Glomerular visceral epithelial cell (primary cell): ENCODE measurements at regions not wholly inside any gene's neighbourhood (a gene's known extent, or its start where the extent isn't known, plus 50 kb on each side); places are given as distances from the start of the nearest gene placed in this dataset.
"Not testable (repeated sequence)": the region's sequence is repeated elsewhere in the genome, so short reads cannot be mapped to it uniquely, and the experiment has no call there.

Source experiments
- DNase-seq: peaks from one replicate; pipeline ENCODE4 v3.0.0-alpha.2; 2016; ENCODE audit errors: extremely low spot score

DNA sequence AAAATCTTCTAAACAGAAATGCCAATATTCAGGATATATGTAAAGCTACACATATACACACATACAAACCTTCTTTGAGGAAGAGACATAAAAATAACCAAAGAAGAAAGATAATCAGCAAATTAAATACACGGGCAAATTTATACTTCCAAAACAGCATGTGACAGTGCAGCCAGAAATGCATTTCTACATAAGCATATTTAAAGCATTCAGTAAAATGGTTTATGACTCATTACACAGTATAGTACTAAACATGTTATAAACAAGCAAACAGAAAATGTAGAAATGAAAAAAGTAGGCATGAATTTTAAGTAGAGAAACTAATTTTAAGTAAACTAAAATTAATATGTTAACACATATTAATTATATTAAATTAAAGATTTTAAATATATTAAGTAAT lies 1717.2 kb downstream of the OTOL1 start:
- DNase-seq = no peak

DNA sequence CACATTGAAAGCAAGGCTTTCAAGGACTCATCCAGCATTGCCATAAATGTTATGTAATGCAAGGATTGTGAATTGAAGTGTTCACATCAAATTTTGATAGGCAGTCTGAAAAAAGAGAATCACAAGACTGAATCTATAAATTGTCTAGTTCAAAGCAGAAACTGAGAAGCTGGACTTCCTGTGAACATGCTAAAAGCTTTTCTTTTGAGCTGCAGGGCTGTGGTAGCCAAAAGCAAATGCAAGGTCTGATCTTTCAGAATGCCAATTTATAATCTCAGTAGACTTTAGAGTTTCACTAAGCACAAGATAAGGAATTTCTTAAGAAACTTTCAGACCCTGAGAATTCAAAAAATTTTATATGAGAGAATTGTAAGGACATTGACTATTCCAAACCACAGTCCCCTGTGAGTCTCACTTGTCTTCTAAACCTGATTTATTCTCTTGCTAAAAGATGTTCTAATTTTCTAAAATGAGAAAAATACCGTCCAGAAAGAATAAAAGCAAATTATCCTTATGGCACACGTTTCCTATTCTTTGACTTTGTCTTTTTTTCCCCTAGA lies 1700.3 kb downstream of the OTOL1 start:
- no peak for DNase-seq

DNA sequence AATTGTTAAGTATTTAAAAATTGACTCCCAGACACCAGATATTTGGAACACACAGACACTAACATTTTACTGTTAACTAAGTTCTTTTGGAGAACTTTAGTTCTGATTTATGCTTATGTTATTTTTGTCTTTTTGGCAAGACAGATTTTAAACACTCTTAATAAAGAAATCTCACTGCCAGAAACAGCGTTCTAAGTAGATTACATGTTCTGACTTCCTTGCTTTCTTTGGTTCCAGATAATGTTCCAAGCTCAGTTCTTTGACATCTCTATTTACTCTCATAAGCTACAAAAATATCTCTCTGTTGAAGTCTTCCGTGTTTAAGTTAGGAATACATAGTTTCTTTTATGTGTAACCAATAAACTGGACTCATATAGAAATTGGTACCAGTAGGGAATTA lies 1699.6 kb downstream of the OTOL1 start:
- DNase-seq = no peak

DNA sequence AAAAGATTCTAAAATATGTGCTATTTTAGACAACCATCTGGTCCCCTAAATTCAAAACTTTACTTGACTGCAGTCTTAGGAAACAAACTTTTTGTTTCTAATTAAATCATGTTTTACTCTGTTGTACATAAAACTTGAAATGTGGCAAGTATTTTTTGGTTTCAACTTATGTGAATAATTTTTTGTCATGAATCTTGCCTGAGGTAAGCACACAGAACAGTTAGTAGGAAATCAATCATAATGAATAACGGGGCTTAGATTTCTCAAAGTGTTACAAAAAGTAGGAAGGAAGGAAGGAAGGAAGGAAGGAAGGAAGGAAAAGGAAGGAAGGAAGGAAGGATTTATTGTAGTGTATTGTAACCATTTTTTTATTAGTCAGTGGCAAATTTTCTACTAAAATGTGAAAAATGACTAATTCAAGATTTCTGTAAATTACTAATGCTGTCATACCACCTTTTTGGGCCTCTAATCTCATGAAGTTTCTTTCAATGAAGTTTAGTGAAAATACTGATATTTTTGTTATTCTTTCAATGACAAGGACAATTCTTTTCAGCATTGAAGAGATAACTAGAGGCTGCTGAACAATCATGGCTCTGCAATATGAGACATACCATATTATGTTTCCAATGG lies 1689.2 kb downstream of the OTOL1 start:
- DNase-seq = no peak

DNA sequence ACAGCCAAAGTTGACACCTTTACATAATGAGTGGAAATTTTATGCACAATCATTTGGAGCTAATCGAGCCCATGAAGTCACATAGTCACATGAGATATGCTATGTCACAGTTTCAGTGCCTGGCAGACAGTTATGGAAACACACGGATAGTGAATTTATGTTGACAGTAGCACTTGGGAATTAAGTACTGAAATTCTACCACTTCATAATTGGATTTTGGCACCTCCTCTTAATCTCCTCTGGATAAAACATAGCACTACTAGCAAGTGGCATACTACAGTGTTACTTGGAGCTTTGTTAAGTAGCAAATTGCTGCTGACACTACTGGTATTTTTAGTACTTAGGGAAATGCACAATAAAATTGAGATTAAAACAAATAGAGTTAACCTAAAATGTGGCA lies 1679.4 kb downstream of the OTOL1 start:
- DNase-seq = no peak

DNA sequence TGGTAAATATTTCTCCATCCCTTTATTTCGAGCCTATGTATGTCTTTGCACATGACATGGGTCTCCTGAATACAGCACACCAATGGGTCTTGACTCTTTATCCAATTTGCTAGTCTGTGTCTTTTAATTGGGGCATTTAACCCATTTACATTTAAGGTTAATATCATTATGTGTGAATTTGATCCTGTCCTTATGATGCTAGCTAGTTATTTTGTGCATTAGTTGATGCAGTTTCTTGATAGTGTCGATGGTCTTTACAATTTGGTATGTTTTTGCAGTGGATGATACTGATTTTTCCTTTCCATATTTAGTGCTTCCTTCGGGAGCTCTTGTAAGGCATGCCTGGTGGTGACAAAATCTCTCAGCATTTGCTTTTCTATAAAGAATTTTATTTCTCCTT lies 1675.9 kb downstream of the OTOL1 start:
- not testable (repeated sequence) for DNase-seq

DNA sequence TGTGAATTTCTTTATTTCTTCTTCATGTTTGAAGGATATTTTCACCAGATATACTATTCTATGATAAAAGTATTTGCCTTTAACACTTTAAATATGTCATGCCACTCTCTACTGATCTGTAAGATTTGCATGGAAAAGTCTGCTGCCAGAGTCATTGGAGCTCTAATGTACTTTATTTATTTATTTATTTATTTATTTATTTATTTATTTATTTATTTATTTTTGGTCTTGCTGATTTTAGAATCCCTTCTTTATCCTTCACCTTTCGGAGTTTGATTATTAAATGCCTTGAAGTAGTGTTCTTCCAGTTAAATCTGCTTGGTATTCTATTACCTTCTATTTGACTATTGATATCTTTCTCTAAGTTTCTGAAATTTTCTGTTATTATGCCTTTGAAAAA lies 1669.6 kb downstream of the OTOL1 start:
- DNase-seq = no peak

DNA sequence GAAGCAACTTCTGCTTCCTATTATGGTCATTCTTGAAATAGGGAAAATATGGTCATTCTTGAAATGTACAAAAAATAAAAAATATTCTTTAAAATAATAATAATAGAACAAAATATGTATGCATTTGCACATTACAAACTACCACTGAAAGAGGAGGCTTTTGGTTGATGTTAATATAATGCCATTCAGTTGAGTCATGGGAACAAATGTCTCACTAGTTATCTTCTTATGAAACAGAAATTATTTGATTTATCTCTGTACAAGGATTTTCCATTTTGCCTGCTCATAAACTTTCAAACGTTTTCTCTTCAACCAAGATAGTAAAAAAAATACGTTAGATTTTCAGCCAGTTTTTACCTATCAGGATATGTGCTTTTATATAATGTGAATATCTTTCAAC lies 1662.7 kb downstream of the OTOL1 start:
- no peak for DNase-seq

DNA sequence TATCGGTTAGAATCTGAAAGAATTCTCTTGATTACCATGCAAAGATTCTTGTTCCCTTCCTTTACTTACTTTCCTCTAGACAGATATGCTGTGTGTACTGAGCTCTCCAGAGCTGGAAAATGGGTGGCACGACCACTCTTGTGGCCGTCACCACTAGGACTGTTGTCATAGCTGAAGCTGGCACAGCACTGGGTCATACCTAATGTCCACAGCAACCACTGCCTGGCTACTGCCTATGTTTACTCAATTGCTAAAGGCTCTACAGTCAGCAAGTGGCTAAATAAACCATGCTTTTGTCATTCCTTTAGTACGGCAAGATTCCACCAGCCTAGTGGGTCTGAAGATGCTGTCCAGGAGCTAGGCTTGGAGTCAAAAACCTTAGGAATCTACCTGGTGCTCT lies 1643.0 kb downstream of the OTOL1 start:
- no peak for DNase-seq

DNA sequence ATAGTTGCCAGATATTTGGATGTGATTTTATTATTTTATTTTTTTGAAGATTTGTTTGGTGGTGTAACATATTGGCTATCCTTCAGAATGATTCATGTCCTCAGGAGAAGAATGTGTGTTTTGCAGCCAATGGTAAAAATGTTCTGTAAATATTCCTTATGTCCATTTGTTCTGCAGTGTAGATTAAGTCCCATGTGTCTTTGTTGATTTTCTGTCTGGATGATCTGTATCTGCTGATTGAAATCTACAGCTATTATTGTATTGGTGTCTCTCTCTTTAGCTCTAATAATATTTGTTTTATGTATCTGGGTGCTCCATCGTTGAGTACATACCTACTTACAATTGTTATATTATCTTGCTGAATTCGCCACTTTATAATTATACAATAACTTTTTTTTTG lies 1641.7 kb downstream of the OTOL1 start:
- DNase-seq = no peak

DNA sequence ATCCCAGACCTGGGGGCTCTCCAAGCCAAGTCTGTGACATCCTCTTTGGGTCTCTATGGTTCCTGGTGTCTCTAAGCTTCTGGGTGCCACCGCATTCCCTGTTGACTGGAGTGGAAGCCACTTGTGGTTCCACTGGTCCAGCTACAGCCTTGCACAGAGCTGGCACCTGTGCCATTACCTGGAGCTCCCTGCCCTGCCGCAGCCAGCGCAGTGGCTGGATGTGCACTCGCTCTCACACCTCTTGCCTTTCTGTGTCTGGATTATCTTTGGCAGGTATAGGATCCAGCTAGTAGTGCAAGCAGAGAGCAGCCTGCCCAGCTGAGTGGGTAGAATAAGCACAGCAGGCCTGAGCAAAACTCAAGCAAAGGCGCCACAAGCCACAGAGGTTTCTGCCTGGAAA lies 1635.5 kb downstream of the OTOL1 start:
- no peak for DNase-seq

DNA sequence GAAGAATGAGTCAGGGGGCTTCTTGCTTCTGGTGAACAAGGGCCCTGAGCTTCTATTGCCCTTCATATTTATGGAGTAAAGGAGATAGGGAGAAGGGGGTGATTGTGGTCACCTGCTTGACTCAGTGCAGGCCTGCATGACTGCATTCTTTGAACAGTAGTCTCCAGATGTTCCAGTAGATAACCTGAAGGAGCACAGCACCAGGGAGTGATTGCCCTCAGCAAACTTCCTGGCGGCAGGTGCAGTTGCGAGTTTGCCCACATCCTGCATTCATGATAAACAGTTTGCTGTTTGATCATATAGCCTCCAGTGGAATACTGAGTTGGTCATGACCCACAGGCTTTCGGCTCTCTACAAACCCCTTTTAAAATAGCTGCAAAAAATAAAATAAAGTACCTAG lies 1632.7 kb downstream of the OTOL1 start:
- no peak for DNase-seq

DNA sequence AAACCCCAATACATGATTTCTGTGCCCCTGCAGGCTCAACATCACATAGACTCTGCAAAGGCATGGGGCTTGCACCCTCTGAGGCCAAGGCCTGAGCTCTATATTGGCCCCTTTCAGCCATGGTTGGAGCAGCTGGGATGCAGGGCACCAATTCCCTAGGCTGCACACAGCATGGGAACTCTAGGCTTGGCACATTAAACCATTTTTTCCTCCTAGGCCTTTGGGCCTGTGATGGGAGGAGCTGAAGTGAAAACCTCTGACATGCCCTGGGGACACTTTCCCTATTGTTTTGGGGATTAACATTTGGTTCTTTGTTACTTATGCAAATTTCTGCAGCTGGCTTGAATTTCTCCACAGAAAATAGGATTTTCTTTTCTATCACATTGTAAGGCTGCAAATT lies 1629.5 kb downstream of the OTOL1 start:
- no peak for DNase-seq
